HEK293 (cell line): ENCODE measurements at regions not wholly inside any gene's neighbourhood (a gene's known extent, or its start where the extent isn't known, plus 50 kb on each side); places are given as distances from the start of the nearest gene placed in this dataset.

ENCODE experiments used
- CTCF ChIA-PET: fragments of 350-600 bp; formaldehyde crosslinking; extraction: SDS; loops from one replicate; lab custom pipeline; 2021; ENCODE audit warnings: antibody characterized with exemption; lab: Yijun Ruan, JAX
- POLR2A ChIA-PET: fragments of 300-600 bp; formaldehyde crosslinking; extraction: SDS; loops from one replicate; lab custom pipeline; 2020; ENCODE audit warnings: antibody characterized with exemption, inconsistent platforms; lab: Yijun Ruan, JAX
- H3K27ac ChIP-seq: fragments of 200-500 bp; sonication (Bioruptor generic); 2 replicates; pipeline ENCODE4 v1.5.1; 2014; ENCODE audit warnings: low read depth, low read length, control low read depth, inconsistent platforms; ENCODE audit errors: extremely low read depth
- H3K36me3 ChIP-seq, 2 experiments: fragments of 200-500 bp in 1 of 2; sonication (Bioruptor generic) in 1 of 2; 1 replicate in 1 of 2; 2 replicates in 1 of 2; pipeline ENCODE4 v1.5.1; 2014 to 2017; ENCODE audit warnings: inconsistent platforms in 2 of 2, low read length in 2 of 2; ENCODE audit not compliant: control insufficient read depth in 2 of 2, insufficient read depth in 1 of 2
- H3K4me1 ChIP-seq: fragments of 200-500 bp; sonication (Bioruptor generic); 2 replicates; pipeline ENCODE4 v1.5.1; 2014; ENCODE audit warnings: mild to moderate bottlenecking, low read length, inconsistent platforms; ENCODE audit not compliant: control insufficient read depth, insufficient read depth
- H3K4me3 ChIP-seq: 2 replicates; pipeline ENCODE4 v1.5.1; 2011; ENCODE audit warnings: low read depth, mild to moderate bottlenecking, control low read depth, low read length, moderate library complexity
- H3K9me3 ChIP-seq: fragments of 200-500 bp; sonication (Bioruptor generic); 2 replicates; pipeline ENCODE4 v1.5.1; 2014; ENCODE audit warnings: low read depth, low read length, inconsistent platforms; ENCODE audit not compliant: control insufficient read depth, insufficient read depth
- CTCF ChIP-seq: fragments of 450-650 bp; formaldehyde crosslinking; IDR thresholded peaks from 2 replicates; pipeline ENCODE4 v1.5.1; 2016; ENCODE audit warnings: missing biosample characterization, missing genetic modification characterization
- GFI1B ChIP-seq: fragments of 450-650 bp; formaldehyde crosslinking; IDR thresholded peaks from 2 replicates; pipeline ENCODE4 v1.5.1; 2016; ENCODE audit warnings: missing biosample characterization, missing genetic modification characterization
- IKZF3 ChIP-seq: fragments of 450-650 bp; IDR thresholded peaks from 2 replicates; pipeline ENCODE4 v1.5.0; 2018; ENCODE audit warnings: missing biosample characterization, mild to moderate bottlenecking, missing genetic modification characterization, moderate library complexity
- ZBTB21 ChIP-seq: fragments of 450-650 bp; formaldehyde crosslinking; IDR thresholded peaks from 2 replicates; pipeline ENCODE4 v1.5.1; 2017; ENCODE audit warnings: missing biosample characterization, missing genetic modification characterization
- ZEB2 ChIP-seq: fragments of 450-650 bp; formaldehyde crosslinking; IDR thresholded peaks from 2 replicates; pipeline ENCODE4 v1.5.1; 2016; ENCODE audit warnings: missing biosample characterization, missing genetic modification characterization
- ZIC2 ChIP-seq: fragments of 450-650 bp; formaldehyde crosslinking; IDR thresholded peaks from 2 replicates; pipeline ENCODE4 v1.5.1; 2016; ENCODE audit warnings: missing biosample characterization, missing genetic modification characterization
- ZNF155 ChIP-seq: fragments of 450-650 bp; formaldehyde crosslinking; IDR thresholded peaks from 2 replicates; pipeline ENCODE4 v1.5.1; 2016; ENCODE audit warnings: missing biosample characterization, missing genetic modification characterization
- ZNF157 ChIP-seq: fragments of 450-650 bp; formaldehyde crosslinking; IDR thresholded peaks from 2 replicates; pipeline ENCODE4 v1.5.1; 2016; ENCODE audit warnings: missing biosample characterization, missing genetic modification characterization
- ZNF24 ChIP-seq: fragments of 450-650 bp; formaldehyde crosslinking; IDR thresholded peaks from 2 replicates; pipeline ENCODE4 v1.5.1; 2016; ENCODE audit warnings: missing biosample characterization, missing genetic modification characterization
- ZNF266 ChIP-seq: fragments of 450-650 bp; formaldehyde crosslinking; IDR thresholded peaks from 2 replicates; pipeline ENCODE4 v1.5.1; 2016; ENCODE audit warnings: missing biosample characterization, missing genetic modification characterization, low read depth
- ZNF274 ChIP-seq, 2 experiments: fragments of 200-500 bp in 1 of 2; fragments of 450-650 bp in 1 of 2; sonication (Bioruptor generic) in 1 of 2; formaldehyde crosslinking in 1 of 2; IDR thresholded peaks; 2 replicates each; pipeline versions ENCODE4 v1.5.1 to v1.6.1; 2014 to 2016; ENCODE audit warnings: borderline replicate concordance in 1 of 2, inconsistent platforms in 1 of 2, low read length in 1 of 2, missing biosample characterization in 1 of 2, missing genetic modification characterization in 1 of 2
- ZNF350 ChIP-seq: fragments of 450-650 bp; formaldehyde crosslinking; IDR thresholded peaks from 2 replicates; pipeline ENCODE4 v1.5.0; 2017; ENCODE audit warnings: missing biosample characterization, mild to moderate bottlenecking, missing genetic modification characterization
- ZNF362 ChIP-seq: fragments of 450-650 bp; formaldehyde crosslinking; IDR thresholded peaks from 2 replicates; pipeline ENCODE4 v1.5.1; 2016; ENCODE audit warnings: missing biosample characterization, missing genetic modification characterization
- ZNF366 ChIP-seq: fragments of 450-650 bp; formaldehyde crosslinking; conservative IDR thresholded peaks from 2 replicates; pipeline ENCODE4 v1.5.1; 2016; ENCODE audit warnings: missing biosample characterization, missing genetic modification characterization
- ZNF37A ChIP-seq: fragments of 450-650 bp; IDR thresholded peaks from 2 replicates; pipeline ENCODE4 v1.5.1; 2018; ENCODE audit warnings: missing biosample characterization, missing genetic modification characterization
- ZNF391 ChIP-seq: fragments of 450-650 bp; formaldehyde crosslinking; IDR thresholded peaks from 2 replicates; pipeline ENCODE4 v1.5.1; 2016; ENCODE audit warnings: low read depth, missing biosample characterization, missing genetic modification characterization, borderline replicate concordance
- ZNF501 ChIP-seq: fragments of 450-650 bp; formaldehyde crosslinking; IDR thresholded peaks from 2 replicates; pipeline ENCODE4 v1.5.1; 2016; ENCODE audit warnings: missing biosample characterization, missing genetic modification characterization
- ZNF530 ChIP-seq: fragments of 450-650 bp; formaldehyde crosslinking; IDR thresholded peaks from 2 replicates; pipeline ENCODE4 v1.5.1; 2016; ENCODE audit warnings: low read depth, missing biosample characterization, missing genetic modification characterization
- ZNF549 ChIP-seq: fragments of 450-650 bp; IDR thresholded peaks from 2 replicates; pipeline ENCODE4 v1.5.1; 2018; ENCODE audit warnings: missing biosample characterization, missing genetic modification characterization, mild to moderate bottlenecking, inconsistent platforms, moderate library complexity
- ZNF629 ChIP-seq: fragments of 450-650 bp; formaldehyde crosslinking; IDR thresholded peaks from 2 replicates; pipeline ENCODE4 v1.5.1; 2017; ENCODE audit warnings: missing biosample characterization, missing genetic modification characterization
- ZNF692 ChIP-seq: fragments of 450-650 bp; formaldehyde crosslinking; IDR thresholded peaks from 2 replicates; pipeline ENCODE4 v1.5.1; 2016; ENCODE audit warnings: missing biosample characterization, missing genetic modification characterization
- ZNF76 ChIP-seq: fragments of 450-650 bp; formaldehyde crosslinking; IDR thresholded peaks from 2 replicates; pipeline ENCODE4; 2016; ENCODE audit warnings: low read depth, missing biosample characterization, missing genetic modification characterization, borderline replicate concordance
- ZNF791 ChIP-seq: fragments of 450-650 bp; formaldehyde crosslinking; IDR thresholded peaks from 2 replicates; pipeline ENCODE4 v1.5.1; 2016; ENCODE audit warnings: missing biosample characterization, missing genetic modification characterization
- TF ChIP-seq, protein P1 (sequence below): fragments of 450-650 bp; formaldehyde crosslinking; IDR thresholded peaks from 2 replicates; pipeline ENCODE4 v1.5.0; 2017; ENCODE audit warnings: missing biosample characterization, missing genetic modification characterization, borderline replicate concordance
- TF ChIP-seq, protein P2 (sequence below): fragments of 450-650 bp; formaldehyde crosslinking; IDR thresholded peaks from 2 replicates; pipeline ENCODE4 v1.5.1; 2017; ENCODE audit warnings: missing biosample characterization, missing genetic modification characterization

DNA sequence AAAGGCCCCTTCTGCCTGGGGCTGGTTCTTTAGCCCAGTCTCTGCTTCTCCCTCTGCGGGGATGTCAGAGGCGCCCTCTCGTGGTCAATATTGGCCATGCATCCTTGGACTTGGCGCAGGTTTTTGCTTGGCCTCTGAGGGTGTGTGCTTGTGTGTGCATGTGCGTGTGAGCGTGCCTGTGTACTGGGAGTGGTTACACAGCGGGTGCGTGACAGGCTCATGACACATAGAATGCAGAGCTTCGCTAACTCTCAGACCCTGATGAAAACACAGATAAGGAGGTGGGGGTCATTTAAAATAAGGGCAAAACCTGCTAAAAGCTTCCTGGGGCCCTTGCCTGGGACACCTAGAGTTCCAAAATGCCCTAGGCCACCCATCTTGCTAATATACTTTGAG lies 160.9 kb downstream of the SMAD6 start (continued):
- TF ChIP-seq ZIC2 (tag by site-specific recombination) (peak; percentile 40; the same call in 1 of the 2 replicates), ZNF362 (tag by site-specific recombination) (no peak), IKZF3 (tag by site-specific recombination) (no peak), ZNF274 (IDR thresholded peaks at IDR 0.05; ENCODE audit: low read length) (no peak), ZNF274 (tag by site-specific recombination; IDR thresholded peaks at IDR 0.05; ENCODE audit: borderline replicate concordance) (no peak), ZNF501 (tag by site-specific recombination) (peak; percentile 56; the same call in 1 of the 2 replicates), ZBTB21 (tag by site-specific recombination) (no peak; the same call in 1 of the 2 replicates), ZNF629 (tag by site-specific recombination) (peak; percentile 26; the same call in 1 of the 2 replicates), CTCF (tag by site-specific recombination) (peak; percentile 95), ZNF266 (tag by site-specific recombination) (no peak), ZNF155 (tag by site-specific recombination) (no peak), ZNF391 (tag by site-specific recombination) (no peak), ZNF37A (tag by site-specific recombination) (no peak), ZEB2 (0 out of 2 replicates have a peak, but pooled peaks have one; percentile 23), ZNF549 (tag by site-specific recombination) (no peak)
- TF ChIP-seq, protein P1, sequence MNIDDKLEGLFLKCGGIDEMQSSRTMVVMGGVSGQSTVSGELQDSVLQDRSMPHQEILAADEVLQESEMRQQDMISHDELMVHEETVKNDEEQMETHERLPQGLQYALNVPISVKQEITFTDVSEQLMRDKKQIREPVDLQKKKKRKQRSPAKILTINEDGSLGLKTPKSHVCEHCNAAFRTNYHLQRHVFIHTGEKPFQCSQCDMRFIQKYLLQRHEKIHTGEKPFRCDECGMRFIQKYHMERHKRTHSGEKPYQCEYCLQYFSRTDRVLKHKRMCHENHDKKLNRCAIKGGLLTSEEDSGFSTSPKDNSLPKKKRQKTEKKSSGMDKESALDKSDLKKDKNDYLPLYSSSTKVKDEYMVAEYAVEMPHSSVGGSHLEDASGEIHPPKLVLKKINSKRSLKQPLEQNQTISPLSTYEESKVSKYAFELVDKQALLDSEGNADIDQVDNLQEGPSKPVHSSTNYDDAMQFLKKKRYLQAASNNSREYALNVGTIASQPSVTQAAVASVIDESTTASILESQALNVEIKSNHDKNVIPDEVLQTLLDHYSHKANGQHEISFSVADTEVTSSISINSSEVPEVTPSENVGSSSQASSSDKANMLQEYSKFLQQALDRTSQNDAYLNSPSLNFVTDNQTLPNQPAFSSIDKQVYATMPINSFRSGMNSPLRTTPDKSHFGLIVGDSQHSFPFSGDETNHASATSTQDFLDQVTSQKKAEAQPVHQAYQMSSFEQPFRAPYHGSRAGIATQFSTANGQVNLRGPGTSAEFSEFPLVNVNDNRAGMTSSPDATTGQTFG, result no peak

DNA sequence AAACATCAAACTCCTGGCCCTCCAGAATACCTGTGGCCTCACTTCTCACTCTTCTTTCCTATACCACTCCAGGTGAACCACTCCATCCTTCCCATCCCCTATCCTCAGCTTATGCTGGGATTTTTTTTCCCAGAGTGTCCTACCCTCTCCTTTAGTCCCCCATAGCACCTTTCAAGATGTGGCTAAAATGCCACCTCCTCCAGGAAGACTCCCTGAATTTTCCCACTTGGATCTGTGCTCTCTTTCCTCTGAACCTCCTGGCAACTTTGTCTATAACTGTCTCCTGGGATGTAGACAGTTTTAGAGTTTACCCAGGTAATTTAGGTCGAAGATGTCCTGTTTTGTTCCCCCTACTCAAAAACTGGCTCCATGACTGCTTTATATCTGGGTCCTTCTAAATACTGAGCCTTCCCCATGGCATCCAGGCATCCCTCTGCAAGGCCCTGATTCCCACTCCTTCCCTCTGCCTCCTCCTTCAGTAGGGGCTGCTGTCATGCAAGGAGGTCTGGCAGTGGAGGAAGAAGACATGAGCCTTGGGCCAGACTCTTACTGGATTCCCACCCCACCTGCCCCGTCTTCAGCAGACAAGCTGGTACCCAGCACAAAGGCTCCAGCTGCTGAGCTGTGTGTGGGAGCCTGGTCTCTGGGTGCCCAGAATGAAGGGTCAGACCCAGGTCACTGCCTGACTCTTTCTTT lies 161.5 kb downstream of the SMAD6 start:
- POLR2A ChIA-PET, result interaction anchor here (1.5 kb wide), 1 partner anchor 161 kb away, joined by 3 read pairs; no protein-coding TSS in a partner anchor
- Histone ChIP-seq H3K27ac (no peak overlapping the region), H3K36me3 (no peaks in the 10 kb centered on the region), H3K9me3 (no peaks in the 10 kb centered on the region), H3K4me1 (no peaks in the 10 kb centered on the region), H3K4me3 (no peak overlapping the region)
- CTCF ChIA-PET, result interaction anchor here (0.6 to 7.3 kb wide), 42 partner anchors 9 to 1004 kb away, joined by 3 to 83 read pairs (median 3); no protein-coding TSS in a partner anchor
- no peak for TF ChIP-seq ZNF76
- TF ChIP-seq ZNF629 (tag by site-specific recombination), result no peak
- 0 out of 2 replicates have a peak, but pooled peaks have one; percentile 18 for TF ChIP-seq ZNF157 (tag by site-specific recombination)
- no peak for TF ChIP-seq IKZF3 (tag by site-specific recombination)
- TF ChIP-seq ZNF366, result no peak
- no peak for TF ChIP-seq ZNF350 (tag by site-specific recombination)
- no peak for TF ChIP-seq ZNF530 (tag by site-specific recombination)
- TF ChIP-seq GFI1B (tag by site-specific recombination), result no peak
- TF ChIP-seq ZNF791 (tag by site-specific recombination), result 0 out of 2 replicates have a peak, but pooled peaks have one; percentile 19
- TF ChIP-seq, protein P2, sequence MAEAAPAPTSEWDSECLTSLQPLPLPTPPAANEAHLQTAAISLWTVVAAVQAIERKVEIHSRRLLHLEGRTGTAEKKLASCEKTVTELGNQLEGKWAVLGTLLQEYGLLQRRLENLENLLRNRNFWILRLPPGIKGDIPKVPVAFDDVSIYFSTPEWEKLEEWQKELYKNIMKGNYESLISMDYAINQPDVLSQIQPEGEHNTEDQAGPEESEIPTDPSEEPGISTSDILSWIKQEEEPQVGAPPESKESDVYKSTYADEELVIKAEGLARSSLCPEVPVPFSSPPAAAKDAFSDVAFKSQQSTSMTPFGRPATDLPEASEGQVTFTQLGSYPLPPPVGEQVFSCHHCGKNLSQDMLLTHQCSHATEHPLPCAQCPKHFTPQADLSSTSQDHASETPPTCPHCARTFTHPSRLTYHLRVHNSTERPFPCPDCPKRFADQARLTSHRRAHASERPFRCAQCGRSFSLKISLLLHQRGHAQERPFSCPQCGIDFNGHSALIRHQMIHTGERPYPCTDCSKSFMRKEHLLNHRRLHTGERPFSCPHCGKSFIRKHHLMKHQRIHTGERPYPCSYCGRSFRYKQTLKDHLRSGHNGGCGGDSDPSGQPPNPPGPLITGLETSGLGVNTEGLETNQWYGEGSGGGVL (tag by site-specific recombination), result 0 out of 2 replicates have a peak, but pooled peaks have one; percentile 1
- TF ChIP-seq ZNF692 (tag by site-specific recombination), result no peak
- no peak for TF ChIP-seq ZNF24
- TF ChIP-seq, all 188 proteins: peak for 3
